Stimulated activated CD4-positive, alpha-beta T cell treated with anti-CD3 and anti-CD28 coated beads, TNF-alpha, amount 100 ng/mL, for 24 hours (primary cell): ENCODE measurements at regions not wholly inside any gene's neighbourhood (a gene's known extent, or its start where the extent isn't known, plus 50 kb on each side); places are given as distances from the start of the nearest gene placed in this dataset.
A peak's percentile ranks its signal among the peaks of the same experiment; 100 is the strongest.

Experiments used
- DNase-seq, 3 experiments: peaks; one replicate each; pipeline ENCODE4 v3.0.0-alpha.2; 2020; ENCODE audit warnings: low read depth in 3 of 3

DNA sequence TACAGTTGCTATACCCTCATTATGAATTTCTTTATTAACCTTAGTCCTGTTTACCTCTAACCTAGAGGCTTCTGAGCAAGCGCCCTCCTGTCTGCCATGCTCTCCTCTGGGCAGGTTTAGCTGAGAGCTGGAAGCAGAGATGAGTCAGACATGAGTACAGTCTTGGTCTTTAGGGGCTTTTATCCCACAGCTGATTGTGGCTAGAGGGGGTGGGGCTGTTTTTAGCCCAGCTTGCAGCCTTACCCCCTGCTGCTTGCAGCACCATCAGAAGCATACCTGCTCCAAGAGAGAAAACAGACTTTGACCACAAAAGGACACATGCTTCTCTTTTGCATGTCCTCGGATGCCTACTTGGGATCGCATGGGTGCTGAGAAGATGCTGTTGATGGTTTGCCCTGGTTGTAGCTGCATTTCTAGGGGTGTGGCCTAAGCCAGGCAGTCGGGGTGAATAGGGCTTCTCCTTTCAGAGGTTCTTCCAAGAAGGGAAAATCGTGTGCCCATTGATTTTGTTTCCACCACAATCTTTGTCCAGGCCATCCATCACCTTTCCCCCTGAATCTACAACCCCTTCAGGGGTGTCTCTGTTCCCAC, 115.0 kb upstream of the LGALSL start:
- peak in 2 of 3 experiments; percentile 11 to 17 for DNase-seq

- no peak for DNase-seq
Observed at GRCh38 chr2:64341461-64341860, 112.5 kb upstream of the LGALSL start.

GRCh38 chr2:64342195-64343099, 111.5 kb upstream of the LGALSL start:
- DNase-seq, result no peak

DNA sequence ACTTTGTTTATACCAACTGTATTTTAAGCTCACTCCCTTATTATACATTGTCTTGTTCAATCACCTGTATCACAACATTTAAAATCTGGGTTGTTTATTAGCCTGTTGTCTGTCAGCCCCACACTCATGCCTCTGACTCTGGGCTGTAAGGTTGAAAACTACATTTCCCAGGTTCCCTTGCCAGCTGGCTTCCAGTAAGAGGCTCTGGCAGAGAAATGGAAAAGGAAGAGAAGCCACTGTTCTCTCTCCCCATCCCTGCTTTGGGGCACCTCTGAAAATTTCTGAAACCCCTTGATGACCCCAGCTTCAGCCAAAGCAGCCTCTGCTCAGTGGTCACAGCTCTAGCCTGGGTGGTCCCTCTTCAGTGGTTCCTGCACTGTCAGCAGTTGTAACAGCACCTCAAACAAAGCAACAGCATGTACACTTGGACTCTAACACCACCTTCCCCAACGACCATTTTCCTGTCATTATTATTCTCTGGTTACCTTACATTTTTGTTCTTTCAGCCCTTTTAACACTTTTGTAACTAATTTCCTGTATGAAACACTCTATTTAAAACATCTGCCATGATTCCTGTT, 108.9 kb upstream of the LGALSL start:
- DNase-seq, result no peak

DNA sequence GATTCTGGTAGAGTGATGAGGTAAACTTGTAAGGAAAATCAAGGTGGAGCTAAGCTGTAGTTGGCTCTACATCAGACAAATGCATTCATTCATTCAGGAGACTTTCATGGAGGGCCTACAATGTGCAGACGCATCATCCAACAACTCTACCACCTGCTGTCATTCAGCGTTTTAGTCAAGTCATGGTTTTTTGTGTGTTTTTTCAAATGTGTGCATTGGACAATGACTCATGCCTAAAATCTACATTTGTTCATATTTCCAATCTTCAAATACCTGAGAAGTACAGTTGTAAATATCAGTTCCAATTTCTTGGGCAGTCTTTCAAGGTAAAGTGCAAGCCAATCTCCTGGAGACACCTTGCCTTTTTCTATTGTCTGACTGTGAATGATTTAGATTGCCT, 108.0 kb upstream of the LGALSL start:
- DNase-seq, result no peak

DNA sequence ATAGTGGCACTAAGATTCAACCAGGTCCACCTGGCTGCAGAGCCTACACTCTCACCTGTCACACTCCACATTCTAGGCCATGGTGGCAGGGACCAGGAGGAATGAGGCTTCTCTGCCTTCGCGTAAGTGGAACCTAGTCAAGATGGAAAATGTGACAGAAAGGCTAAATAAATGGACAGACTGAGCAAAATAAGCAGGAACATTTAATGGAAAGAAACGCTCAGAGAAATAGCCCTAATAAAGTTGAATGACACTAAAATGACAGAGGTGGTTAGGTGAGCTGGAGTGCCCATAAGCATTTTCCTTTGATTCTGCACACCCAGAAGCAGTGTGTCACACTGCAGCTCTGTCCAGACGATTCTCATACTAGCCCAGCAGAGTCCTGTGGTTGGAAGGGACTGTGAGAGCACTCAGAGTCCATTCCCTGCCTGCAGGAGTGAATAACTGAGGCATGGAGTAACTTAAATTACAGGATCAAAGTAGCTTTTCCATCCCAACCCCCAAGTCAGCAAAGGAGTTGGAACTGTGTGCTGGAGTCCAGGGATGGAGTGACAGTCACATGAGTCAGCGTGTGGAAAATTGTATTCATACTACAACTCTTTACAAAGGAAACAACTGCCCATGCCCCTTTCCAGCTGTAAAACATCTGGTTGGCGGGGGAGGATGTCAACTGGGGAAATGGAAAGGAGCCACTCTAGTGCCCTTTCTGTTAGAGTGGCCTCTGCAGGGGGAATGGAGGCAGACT, 105.4 kb upstream of the LGALSL start:
- DNase-seq, result no peak

- DNase-seq, result no peak
Observed at GRCh38 chr2:64349131-64349530, 104.8 kb upstream of the LGALSL start.

DNA sequence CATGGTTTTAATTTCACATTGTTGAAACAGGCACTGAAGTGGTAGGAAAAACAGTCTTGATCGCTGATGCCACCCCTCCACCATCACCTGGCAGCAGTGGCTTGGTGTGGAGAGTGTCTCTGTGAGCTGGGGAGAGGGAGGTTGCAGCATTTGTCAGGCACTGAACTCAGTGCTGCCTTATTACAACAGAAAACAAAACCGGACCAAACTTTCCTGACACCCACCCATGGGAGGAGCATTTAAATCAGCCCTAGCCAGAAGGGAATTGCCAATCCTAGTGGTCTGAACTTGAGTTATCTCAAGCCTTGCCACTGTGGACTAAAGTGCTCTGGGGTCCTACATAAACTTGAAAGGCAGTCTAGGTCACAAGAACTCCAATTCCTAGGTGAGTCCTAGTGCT, 103.0 kb upstream of the LGALSL start:
- no peak for DNase-seq

GRCh38 chr2:64352292-64352691, 101.7 kb upstream of the LGALSL start:
- no peak for DNase-seq

GRCh38 chr2:64354857-64355680, 98.9 kb upstream of the LGALSL start:
- no peak for DNase-seq

DNA sequence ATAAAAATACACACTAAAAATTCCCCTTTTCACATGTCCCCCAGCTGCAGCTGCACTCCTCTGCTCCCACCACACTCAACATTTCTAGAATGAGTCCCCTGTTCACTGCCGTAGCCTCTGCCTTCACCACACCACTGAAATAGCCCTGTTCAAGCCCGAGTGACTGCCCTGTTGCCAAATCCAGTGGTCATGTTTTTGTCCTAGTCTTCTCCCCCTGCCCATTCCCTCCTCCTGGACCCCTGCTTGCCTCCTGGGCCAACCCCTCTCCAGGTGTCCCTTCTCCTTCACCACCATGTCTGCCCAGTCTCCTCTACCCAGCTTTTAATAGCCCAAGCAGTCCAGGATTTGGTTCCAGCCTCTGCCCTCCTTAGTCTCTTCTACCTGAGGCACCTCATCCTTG, 97.1 kb upstream of the LGALSL start:
- no peak for DNase-seq

DNA sequence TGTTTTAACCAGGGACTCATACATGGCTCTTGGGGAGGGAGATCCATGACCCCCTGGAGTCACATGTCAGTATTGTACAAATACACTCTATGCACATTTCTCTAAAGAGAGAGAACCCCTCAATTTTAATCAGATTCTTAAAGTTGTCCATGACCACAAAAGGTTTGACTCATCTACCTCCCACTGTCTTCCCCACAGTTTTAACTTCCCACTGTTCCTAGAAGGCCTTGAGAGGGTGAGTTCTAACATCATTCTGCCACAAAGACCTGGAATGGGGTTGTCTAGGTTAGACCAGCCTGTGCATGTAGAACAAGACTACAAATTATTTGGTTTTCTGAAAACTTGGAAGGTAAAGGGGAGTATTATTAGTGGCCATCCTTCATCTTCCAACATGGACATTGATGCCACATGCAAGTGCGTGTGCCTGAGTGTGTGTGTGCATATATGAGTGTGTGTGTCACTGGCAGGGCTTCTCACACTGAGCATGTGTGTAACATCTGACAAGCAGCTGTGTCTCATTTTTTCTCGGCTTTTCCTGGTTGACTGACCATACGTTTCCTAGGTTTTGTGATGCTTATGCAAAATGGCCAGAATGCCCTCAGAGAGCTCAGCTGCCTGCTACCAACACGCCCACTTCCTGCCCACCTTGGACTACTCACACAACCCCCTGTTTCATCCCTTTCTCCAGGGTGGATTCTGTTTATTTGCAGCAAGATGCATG, 94.6 kb upstream of the LGALSL start:
- no peak for DNase-seq

- DNase-seq, result peak; percentile 27 to 75 (median 46)
Observed at GRCh38 chr2:64359892-64360657, 93.9 kb upstream of the LGALSL start.

GRCh38 chr2:64361151-64361938, 92.6 kb upstream of the LGALSL start:
- no peak for DNase-seq

DNA sequence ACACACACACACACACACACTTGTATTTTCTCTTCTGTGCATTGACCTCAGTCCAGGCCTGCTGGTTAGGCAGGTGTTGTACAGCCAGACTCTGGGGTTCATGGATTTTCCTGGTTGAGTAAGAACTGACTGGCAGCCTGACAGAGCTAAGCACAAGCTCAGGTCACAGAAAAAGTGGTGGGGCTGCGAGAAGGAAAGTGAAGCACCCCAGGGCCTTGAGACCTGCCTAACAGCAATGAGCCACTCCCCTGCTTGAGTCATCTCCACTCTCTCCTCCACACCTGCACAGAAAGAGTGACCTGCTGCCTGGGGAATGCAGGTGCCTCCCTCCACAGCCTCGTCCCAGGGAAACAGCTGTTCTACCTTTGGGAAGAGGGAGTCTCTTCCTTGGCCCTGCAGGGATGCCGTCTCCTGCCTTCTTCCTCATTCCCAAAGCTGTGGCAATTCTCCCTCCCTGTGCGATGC, 91.4 kb upstream of the LGALSL start:
- no peak for DNase-seq

GRCh38 chr2:64363140-64363539, 90.8 kb upstream of the LGALSL start:
- no peak for DNase-seq

GRCh38 chr2:64363848-64364247, 90.1 kb upstream of the LGALSL start:
- no peak for DNase-seq

DNA sequence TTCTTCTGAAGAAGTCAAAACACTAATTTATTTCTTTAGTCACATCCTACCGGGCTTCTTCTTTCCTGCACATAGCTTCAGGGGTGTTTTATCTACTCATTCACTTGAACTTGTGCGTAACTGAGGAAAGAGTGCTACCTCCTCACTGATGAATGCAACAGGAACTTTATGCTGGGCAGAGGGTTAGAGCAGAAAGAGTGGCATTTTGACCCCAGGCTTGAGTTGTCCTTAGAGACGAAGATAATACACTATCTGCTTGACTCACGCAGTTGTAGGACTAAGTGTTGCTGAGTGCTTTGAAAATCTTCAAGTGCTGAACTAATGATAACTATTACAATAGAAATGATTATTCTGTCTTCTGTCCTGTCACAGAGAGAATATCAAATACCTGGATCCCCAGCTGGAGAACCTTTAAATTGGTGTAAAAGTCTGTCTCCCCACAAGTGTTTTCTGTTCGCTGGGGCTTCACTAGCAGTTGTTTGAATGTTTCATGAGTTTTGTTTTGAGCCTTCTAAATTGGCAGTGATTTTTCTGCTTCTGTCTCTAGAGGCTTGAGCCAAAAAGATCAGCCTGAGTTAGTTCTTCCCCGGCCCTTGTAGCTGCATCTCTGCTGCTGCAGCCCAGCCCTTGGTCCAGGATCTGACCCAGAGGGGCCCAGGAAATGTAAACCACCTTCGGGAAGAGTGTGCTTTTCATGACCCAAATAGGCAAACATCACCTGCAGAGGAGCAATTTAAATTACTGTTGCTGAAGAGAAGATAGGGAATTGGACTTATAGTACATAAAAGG, 86.3 kb upstream of the LGALSL start:
- DNase-seq, result no peak
